Ammon's horn (tissue), 1 donor: ENCODE measurements at regions not wholly inside any gene's neighbourhood (a gene's known extent, or its start where the extent isn't known, plus 50 kb on each side); places are given as distances from the start of the nearest gene placed in this dataset.

Source experiments
- DNase-seq: peaks from one replicate; pipeline ENCODE4 v3.0.0-alpha.2; 2016; ENCODE audit warnings: low spot score

DNA sequence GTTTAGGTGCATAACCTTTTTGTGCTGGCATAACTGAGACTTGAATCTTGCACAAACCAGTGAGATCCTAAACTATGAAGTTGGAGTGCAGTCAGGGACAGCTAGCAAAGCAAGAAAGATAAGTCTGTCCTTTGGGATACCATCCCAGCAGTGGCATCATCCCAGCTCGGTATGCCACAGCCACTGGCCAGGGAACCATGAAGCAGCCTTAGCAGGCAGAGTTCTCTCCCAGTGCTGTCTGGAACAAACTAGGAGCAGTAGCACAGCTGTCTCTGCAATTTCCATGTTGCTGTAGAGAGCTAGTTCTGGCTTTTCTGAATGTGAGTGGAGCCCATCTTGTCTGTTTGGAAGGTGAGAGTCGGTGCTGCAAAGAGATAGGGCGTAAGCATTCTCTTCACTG is 130.3 kb downstream of the DTWD1 start:
- DNase-seq, result no peak

GRCh38 chr15:49751751-49752150 is 130.9 kb downstream of the DTWD1 start:
- DNase-seq, result no peak

GRCh38 chr15:49752517-49752916 is 131.7 kb downstream of the DTWD1 start:
- no peak for DNase-seq

DNA sequence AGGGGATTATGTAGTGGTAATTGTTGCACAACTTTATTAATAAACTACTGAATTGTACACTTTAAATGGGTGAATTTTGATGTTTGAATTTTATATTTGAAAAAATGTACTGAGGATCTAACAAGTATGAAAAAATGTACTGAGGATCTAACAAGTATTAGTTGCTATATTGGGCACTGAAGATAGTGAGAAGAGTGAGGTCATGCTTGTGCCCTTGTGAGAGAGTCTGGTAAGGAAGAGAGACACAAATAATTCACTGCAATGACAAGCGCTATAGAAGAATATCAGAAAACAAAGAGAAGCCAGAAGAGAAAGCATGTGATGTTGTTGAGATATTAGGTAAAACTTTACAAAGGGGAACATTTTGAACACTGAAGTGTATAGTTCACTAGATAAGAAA is 137.6 kb downstream of the DTWD1 start:
- DNase-seq, result no peak

DNA sequence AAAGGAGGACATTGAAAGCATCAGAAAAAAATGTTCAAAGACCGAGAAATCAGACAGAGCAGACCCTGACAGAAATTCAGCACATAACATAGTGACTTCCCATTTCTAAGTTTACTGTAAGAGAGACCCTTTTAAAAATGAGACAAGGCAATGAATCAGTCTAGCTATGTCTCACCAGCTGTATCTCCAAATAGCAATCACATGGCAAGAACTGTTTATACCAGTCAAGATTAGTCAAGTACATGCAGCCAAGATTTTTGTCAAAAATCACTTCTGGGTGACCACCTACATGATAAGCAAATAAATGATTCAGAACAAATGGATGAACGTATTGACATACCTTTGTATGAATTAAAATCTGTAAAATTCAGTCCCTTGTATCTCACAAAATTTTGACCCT is 138.0 kb downstream of the DTWD1 start:
- no peak for DNase-seq

- no peak for DNase-seq
Measured at GRCh38 chr15:49760749-49761148, 139.9 kb downstream of the DTWD1 start.

- no peak for DNase-seq
Measured at GRCh38 chr15:49769225-49769624, 148.4 kb downstream of the DTWD1 start.

DNA sequence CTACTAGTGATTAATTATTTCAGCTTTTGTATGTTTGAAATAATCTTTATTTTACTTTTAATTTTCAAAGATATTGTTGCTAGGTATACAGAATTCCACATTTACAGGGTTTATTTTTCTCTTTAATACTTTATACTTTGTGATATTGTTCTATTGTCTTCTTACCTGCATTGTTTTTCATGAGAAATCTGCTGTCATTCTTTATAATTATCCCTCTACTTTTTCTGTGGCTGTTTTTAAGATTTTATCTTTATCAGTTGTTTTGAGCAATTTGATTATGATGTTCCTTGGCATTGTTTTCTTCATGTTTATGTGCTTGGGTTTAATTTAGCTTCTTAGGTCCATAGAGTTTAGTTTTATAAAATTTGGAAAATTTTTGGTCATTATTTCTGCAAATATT is 168.6 kb downstream of the DTWD1 start:
- no peak for DNase-seq

DNA sequence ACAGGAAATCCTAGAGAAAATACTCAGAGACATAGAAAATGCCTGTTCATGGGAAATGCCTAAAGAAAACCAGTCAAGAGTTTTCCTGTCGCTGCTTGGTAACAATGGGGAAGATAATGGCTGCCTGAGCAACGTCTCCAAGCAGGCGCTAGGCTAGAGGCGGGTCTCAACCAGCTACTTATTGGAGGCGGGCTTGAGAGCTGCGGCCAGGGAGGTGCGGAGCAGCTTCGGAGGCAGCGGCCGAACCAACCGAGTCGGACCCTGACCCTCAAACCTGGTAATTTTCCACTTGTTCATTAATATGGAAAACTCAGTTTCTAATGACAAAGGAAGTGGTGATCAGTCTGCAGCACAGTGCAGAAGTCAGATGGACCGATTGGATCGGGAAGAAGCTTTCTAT is 173.1 kb downstream of the DTWD1 start:
- no peak for DNase-seq

DNA sequence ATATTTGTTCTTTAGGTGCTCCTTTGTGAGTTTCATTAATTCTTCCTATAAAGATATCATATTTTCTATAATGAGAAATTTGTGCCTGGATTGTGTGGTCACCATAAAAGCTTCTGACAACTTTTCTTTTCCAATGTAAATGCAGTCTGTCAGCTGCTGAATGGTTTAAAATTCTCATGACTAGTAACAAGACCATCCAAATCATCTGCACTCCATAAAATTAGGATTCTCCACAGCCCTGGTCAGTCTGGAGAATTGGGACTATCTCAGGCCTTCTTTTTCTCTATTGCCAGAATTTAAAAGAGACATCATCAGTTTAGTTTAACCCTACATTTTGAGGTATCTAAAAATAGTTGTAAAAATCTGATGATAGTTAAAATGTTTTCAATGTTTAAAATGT is 180.9 kb downstream of the DTWD1 start:
- DNase-seq, result no peak
